Stimulated activated CD8-positive, alpha-beta memory T cell treated with anti-CD3 and anti-CD28 coated beads, Interleukin-2, amount 100 ng/mL, for 48 hours (primary cell): ENCODE measurements at regions not wholly inside any gene's neighbourhood (a gene's known extent, or its start where the extent isn't known, plus 50 kb on each side); places are given as distances from the start of the nearest gene placed in this dataset.
"Not testable (repeated sequence)": the region's sequence is repeated elsewhere in the genome, so short reads cannot be mapped to it uniquely, and the experiment has no call there.

Experiments used
- DNase-seq, 2 donors: peaks; one replicate each; pipeline ENCODE4 v3.0.0-alpha.2; 2020; ENCODE audit warnings: low read depth in 2 of 2

DNA sequence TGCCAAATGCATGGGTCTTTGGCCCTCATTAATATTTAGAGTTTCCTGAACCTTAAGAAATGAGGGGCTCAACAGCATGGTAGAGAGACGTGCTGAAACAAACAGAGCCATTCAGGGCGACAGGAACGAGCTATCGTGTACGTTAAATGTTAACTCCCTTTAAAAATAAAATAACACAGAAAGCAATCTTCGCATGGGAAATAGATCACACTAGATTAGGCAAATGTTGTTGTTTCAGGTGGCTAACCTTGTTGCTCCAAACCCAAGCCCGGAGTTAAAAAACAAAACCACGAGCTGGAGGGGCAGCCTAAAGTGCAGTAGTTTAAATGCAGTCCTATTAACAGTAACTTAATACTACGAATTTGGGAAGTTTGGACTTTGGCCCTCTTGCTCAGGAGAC, 177.4 kb upstream of the TRIB2 start:
- DNase-seq, result no peak

DNA sequence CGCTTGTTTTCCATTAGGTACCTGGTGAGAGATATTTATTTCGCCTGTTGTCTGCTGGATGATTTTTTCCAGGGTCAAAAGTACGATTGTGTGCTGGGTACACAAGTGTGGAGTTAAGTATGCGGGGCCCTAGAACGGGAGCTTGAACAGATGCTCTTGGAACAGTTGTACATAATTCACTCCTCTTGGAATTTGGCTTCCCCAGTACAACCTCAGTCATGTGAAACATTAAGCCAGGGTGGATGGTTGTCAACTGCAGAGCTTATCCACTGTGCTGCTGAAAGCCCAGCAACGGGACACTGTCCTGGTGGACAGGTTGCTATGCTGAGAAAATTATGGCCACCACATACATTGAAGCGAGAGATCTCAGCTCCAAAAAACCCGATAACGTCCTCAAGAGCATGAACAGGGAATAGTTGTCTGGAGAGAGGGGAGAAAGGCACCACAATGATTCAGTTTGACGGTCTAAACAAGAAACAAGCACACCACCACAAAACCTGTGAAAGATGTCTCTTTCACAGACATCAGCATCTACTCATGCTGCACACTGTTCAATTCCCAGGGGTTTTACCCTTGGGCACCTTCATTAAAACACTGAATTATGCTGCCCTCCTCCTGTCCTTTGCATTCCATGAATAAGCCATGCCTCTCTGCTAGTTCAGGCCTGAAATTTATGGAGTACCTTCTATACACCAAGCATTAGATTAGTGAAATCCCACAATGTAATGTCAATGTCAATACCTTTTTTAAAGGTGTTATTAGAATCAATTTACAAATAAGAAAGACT, 176.8 kb upstream of the TRIB2 start:
- no peak for DNase-seq

DNA sequence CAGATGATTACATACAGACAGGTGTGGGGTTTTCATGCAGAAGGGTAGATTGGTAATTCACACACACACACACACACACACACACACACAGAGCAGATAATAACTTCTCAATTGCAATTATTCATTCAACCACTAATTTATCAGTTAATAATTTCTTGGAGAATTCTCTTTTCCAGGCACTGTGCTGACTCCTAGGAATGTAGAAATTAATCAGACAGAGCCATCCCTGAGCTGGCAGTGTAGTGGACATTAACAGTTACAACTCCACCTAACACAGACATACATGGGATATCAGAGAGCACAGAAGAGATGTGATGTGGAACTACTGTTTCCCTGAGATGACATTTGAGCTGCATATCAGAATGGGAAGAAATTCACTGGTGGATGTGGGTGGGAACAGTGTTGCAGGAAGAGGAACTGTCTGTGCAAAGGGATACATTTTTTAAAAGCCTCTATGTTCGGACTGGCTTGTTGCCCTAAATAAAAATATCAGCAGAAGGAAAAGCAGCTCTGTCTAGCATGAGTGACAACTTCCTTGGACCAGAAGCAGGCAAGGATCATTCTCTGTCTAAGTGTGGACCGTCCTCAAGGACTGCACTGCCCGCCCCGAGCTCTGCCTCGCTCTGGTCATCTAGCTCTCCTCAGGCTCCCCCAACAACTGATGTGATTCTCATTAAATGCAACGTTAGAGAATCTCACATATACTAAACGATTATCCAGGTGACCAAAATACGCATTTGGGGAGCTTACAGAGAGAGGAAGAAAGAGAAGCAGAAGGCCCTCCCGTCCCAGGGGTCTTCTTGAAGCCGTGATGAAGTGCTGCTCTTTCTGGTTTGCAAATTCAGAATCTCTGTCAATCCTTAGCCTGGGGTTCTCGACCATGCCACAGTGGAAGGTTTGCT, 173.4 kb upstream of the TRIB2 start:
- DNase-seq, result no peak

DNA sequence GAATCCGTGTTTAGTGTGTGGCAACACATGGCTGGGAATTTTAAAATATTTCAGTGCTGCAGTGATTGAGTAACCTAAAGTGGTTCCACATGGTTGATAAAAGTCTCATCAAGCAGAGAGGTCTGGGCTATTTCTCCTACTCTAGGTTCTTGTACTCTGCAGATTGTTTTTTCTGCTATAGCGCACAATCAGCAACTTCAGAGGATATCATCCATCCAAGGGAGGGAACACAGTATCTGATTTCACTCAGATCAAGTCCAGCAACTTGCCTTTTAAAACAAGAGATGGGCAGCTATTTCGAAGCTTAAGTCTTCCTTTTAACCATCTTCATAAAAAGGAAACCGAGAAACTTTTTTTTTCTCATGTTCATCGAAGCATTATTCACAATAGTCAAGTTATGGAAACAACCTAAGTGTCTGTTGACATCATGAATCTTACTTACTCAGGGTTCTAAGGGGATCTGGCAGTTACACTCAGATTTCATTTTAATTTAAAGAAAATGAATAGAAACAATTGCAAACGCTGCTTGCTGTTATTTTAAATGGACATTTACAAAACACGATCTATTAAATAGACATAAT, 172.7 kb upstream of the TRIB2 start:
- no peak for DNase-seq

DNA sequence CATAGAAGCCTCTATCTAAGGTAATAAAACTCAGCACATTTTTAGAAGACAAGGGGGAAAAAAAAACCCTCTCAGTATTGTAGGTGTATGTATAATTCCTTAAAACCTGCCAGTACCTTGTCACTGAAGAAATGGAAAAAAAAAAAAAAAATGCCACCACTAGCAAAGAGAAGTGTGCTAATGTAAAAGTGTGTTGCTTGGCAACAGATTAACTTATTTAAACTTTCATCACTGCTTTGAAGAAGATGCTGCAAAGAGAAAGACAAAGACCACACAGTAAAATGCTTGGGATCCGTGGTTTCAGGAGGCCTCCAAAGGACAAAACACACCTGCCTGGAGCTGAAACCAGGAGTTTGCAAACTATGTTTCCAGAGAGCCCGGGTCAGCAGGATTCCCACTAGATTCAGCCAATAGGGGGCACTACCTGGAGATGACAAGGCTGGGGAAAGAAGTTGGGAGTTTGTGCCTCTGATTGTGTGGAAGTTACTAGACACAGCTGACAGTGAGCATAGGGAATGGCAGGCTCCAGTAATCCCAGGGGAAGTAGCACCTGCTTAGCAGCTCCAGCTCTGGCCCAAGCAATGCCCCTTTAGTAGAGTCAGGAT, 169.1 kb upstream of the TRIB2 start:
- DNase-seq, result no peak

DNA sequence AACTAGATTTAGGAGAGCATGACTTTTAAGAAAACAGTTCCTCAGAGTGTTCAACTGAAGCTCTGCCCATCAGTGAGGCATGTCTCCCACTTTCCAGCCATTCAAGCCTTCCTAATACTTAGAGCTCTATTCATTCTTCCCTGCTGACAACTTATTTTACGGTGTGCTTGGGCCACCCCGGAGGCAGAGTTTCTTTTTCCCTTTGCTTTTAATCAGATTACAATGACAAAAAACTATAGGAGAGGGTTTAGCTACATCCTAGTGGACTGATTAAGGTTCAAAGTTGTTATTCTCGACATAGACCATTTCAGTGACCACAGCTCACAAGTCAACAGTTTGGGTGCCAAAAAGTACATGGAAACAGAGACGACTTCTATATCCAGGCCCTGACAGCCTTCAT, 167.8 kb upstream of the TRIB2 start:
- DNase-seq, result no peak

DNA sequence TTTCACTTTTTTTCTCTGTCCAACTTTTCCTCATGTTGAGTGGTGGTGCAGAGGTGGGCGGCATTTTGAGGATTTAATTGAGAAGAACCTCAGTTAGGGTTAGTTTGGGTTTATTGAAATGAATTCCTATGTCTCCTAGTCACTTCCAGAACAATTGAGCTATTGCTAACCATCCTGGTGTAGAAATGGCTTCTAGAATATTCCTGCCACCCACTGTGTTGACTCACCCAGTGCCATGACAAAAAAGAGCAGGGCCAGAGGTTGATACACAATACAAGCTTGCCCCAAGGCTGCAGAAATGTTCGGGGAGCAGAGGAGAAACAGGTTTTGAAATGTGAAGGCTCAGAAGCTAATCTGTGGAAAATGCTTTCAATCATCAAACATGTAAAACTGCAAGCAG, 167.1 kb upstream of the TRIB2 start:
- no peak for DNase-seq

DNA sequence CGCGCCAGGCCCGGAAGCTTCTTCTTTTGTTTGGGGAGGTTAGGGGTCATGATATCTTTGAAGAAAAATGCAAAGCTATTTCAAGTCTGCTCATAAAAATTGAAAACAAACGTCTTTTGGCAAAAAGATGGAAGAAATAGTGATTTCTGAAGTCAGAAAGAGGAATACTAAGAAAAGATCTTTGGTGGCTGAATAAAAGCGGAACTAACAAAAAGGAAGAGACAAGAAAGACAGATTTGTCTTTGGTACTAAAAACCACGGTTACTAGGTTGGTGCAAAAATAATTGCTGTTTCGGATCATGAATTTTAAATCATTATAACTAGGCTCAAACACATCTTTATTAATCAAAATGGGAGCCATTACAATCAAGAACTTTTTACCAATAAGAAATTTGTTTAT, 164.6 kb upstream of the TRIB2 start:
- DNase-seq, result no peak

DNA sequence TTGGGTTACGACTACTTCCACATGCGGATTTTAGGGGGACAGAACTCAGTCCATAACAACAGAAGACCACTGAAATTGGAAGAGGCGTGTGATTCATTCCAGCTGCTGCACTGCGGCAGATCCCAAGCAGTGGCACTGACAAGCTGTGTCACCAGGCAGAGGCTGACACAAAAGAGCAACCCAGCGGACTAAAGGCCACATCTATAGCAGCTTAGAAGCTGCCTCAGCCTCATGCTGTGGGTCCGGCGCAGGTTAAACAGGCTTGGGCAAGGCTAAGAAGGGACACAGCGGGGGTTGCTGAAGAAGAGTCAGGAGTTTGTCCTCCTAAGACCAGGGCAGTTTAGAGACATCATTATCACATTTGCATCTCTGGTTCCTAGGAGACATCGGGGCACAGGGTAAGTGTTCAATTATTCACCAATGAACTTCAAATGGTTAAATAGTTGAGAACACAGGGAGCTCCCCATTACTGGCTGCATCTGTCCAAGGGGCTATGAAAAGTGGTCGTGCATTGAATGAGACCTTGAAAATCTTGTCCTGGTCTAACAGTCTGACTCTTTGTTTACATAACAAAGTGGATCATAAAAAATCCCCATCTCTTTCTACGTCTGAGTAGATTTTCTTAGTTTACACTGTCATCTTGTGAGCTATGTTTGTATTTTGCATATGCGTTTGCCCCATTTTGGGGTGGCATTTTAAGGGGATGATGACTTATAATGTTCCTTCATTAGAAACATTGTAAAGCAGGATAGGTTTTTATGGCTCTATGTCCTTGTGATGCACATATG, 162.3 kb upstream of the TRIB2 start:
- no peak for DNase-seq

DNA sequence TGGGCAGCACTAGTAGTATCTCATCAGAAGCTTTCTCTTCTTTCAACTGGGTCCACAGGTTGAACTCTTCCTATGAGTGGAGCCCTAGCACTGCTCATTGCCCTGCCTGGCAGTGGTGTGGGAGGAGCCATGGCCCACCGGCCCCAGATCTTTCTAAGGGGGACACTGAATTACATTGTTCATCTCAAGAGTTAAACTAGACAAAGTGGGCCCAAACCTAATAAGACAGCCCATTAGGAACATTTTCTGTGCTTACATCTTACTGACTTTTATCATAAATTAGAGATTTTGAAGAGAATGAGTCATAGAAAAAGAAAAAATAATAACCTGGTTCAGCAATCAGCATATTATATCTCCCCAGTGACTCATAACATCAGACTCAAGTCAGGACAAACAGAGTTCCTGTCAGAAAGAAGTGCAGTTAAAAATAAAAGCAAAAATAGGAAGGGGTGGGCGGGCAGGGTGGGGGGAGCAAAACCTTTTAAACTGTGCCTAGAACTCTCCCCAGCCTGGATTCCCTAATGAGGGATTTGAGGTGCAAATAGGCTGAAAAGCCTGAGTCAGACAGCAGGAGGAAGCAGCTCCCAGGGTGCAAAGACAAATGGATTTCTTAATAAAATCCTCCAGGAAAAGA, 161.6 kb upstream of the TRIB2 start:
- DNase-seq, result no peak

DNA sequence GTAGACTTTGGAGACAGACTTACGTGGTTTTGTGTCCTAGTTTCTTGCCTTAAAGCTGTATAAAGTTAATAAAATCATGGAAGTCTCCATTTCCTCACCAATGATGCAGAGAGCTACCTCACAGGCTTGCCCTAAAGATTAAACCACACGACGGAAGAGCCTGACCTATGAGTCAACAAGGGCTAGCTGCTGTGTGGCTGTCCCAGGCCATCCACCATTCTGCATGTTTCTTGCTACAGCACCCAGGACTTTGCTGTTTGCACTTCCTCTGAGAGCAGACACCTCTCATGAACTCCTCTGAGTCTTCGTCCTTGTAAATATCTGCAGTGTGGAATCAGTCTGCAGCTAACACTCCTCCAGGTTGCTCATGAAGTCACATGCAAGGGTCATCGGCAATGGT, 160.0 kb upstream of the TRIB2 start:
- no peak for DNase-seq

DNA sequence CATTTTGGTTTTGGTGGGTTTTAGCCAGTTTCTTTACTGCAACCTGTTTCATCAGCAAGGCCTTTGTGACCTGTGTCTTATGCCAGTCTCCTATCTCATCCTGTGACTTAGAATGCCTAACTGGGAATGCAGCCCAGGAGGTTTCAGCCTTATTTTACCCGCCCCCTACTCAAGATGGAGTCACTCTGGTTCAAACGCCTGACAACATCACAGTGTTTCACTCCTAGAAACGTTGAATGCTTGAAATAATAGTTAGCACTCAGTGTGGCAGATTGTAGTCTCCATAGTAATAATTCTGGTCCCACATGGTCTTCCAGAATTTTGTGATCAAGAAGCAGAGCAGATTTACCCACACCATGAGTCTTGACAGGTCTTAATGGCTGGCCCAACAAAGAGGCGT, 159.0 kb upstream of the TRIB2 start:
- DNase-seq, result no peak

DNA sequence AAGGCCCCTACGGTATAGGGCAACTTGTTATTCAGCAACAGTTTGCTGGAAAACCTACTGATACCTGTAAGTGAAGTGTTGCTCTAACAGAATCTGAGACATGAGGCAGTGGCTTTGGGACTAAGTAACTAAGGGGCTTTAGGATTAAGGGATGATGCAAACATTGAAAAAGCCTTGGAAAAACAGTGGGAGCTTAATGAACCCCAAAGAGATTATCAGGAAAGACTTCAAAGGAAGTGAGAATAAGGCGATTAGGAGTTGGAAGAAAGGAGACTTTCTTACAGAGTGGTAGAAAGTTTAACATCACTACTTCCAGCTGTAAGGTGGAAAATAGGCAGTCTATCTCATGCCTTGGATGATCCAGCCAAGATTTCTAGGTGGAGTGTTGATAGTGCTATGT, 158.2 kb upstream of the TRIB2 start:
- no peak for DNase-seq

DNA sequence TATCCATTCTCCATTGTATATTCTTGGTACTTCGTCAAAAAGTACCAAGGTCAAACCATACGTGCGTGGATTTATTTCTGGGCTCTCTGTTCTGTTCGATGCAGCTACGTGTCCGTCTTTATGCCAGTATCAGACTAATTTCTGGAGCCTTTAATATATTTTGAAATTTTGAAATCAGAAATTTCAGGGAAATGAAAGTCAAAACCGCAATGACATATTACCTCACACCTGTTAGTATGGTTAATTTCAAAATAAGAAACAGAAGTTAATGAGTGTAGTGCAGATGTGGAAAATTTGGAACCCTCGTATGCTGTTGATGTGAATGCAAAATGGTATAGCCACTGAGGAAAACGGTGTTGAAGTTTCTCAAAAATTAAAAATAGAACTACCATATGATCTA, 156.1 kb upstream of the TRIB2 start:
- DNase-seq, result no peak

DNA sequence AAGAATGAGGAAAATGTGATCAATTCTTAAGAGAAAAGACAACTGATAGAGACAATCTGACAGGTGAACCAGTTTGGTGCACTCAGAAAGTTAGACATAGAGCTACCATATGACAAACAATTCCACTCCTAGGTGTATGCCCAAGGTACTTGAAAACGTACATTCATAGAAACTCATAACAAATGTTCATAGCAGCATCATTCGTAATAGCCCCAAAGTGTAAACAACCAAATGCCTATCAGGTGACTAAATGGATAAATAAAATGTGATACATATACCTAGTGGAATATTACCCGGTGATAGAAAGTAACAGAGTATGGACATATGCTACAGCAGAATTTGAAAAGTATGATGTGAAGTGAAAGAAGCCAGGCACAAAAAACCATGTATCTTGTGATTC, 149.3 kb upstream of the TRIB2 start:
- DNase-seq, result no peak

DNA sequence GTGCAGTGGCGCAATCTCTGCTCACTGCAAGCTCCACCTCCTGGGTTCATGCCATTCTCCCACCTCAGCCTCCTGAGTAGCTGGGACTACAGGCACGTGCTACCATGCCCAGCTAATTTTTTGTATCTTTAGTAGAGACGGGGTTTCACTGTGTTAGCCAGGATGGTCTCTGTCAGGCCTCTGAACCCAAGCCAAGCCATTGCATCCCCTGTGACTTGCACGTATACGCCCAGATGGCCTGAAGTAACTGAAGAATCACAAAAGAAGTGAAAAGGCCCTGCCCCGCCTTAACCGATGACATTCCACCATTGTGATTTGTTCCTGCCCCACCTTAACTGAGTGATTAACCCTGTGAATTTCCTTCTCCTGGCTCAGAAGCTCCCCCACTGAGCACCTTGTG, 147.2 kb upstream of the TRIB2 start:
- not testable (repeated sequence) for DNase-seq

DNA sequence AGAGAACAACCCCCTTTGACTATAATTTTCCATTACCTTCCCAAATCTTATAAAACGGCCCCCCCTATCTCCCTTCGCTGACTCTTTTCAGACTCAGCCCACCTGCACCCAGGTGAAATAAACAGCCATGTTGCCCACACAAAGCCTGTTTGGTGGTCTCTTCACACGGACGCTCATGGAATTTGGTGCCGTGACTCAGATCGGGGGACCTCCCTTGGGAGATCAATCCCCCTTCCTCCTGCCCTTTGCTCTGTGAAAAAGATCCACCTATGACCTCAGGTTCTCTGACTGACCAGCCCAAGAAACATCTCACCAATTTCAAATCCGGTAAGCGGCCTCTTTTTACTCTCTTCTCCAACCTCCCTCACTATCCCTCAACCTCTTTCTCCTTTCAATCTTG, 146.8 kb upstream of the TRIB2 start:
- not testable (repeated sequence) for DNase-seq

DNA sequence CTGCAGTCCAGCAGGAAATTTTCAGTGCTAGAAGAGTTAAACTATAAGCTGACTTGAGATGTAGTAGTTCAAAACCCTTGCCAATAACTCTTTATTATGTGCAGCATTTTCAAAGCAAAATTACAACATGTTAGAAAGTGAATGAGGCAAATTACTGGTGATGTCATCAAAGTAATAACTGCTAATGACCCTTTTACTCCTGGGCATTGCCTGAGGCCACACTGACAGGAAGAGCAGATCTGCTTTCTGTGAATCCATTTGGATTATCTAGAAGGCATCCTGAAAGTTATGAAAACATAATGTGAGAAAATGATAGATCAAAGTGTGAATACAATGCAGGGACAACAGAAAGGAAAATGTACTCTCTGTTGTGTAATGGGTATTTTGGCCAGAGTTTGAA, 139.6 kb upstream of the TRIB2 start:
- DNase-seq, result no peak

DNA sequence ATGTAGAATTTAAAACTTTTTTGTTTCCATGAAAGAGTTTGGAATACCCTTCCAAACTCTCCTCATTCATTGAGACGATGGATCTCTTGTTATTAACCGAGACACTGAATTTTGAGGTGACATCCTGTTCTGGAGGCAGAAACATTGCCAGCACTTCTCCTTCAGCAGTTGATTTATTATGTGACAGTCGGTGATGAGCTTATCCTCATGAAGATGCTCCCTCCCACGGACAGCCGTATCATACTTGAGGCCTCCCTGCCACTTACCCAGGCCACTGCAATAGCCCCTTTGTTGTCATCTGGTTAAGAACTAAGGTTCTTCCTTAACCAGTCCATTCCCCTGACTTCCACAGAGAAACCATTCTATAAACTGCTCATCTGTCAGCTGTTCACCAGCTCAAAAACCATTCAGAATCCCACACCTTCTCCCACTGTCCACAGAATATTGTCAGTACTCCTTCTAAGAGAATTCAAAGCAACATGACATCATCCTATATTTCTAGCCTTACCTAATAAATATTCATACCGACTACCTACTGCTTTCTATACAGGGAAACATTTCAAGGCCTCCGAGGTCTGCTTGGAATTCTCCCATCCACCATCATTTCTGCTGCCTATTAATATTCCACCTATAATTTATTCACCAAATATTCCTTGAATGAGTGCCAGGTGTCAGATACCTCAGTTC, 139.0 kb upstream of the TRIB2 start:
- no peak for DNase-seq

DNA sequence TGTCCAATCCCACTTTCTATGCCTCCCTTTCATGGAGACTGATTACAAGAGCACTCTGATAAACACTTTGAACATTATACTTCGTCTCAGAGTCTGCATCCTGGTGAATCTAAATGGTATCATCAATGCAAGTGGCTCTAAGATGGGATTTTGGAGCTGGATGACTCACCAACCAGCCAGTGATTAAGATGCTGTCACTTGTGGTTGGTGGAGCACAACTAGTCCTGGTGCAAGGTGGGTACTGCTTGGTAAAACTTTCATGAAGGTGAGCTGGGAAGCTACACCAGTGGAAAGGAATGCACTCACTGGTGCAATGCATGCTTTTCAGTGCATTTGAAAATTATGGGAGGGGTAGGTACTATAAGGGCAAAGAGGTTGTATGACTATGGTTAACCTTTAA, 137.7 kb upstream of the TRIB2 start:
- DNase-seq, result no peak

DNA sequence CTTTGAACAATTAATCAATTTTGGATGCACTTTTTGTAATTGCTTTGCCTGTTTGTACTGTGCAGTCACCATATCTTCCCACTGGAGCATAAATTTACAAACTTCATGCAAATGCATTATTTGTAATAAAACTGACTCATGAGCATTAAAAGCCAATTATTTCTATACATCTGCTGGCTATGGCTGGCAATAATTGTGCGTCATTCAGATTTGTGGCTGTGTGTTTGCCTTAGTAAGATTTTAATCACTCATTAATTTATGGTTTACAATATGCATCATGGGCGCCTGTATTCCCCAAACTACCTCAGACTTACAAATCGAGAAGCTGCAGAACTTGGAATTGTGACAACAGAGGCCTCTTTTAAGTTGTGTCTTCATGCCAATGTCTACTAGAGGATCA, 132.4 kb upstream of the TRIB2 start:
- no peak for DNase-seq
